Heart left ventricle (tissue), 13 donors: ENCODE measurements at regions not wholly inside any gene's neighbourhood (a gene's known extent, or its start where the extent isn't known, plus 50 kb on each side); places are given as distances from the start of the nearest gene placed in this dataset.

ENCODE experiments used
- CTCF ChIP-seq, 12 donors: fragments of 200-600 bp; sonication (generic) in 4 of 12; IDR thresholded peaks; one replicate each; pipeline versions ENCODE4 v1.5.0 to v1.8.0; 2018 to 2022; ENCODE audit warnings: antibody characterized with exemption in 12 of 12, mild to moderate bottlenecking in 5 of 12
- POLR2A ChIP-seq, 2 donors: fragments of 450-650 bp; IDR thresholded peaks; one replicate each; pipeline ENCODE4 v1.6.1; 2017; ENCODE audit warnings: antibody characterized with exemption in 2 of 2, mild to moderate bottlenecking in 2 of 2, moderate library complexity in 2 of 2
- donor health status: ischemic (EF 13 %, LVEDD 7.1; RV severe dilation, severe dysfunction).
- donor health status: DM: no; HTN: yes; CAD: no.
- donor health status: DM: no; HTN: no; CAD: no.
- donor health status: ischemic (EF 25% LVEDD 6.9; RV normal size, moderate dysfunction).
- donor health status: ischemic (EF 25% LVEDD 5.7; RV mildly dilated, moderate dysfunction).
- donor health status: ischemic (EF 35%, LVEDD 5.7; RV mildly dilated, moderate dysfunction).
- donor health status: nonischemic (EF 11% LVEDD 7.7; RV severe dilation, severe dysfunction).
- donor health status: DM: yes; HTN: yes; CAD: no.
- donor health status: PGD.
- donor health status: ischemic (EF 29% LVEDD 5.4; RV normal size, mild dysfunction).
- donor health status: nonischemic (EF 23%, LVEDD 6.1; RV moderate dilation, normal function).

DNA sequence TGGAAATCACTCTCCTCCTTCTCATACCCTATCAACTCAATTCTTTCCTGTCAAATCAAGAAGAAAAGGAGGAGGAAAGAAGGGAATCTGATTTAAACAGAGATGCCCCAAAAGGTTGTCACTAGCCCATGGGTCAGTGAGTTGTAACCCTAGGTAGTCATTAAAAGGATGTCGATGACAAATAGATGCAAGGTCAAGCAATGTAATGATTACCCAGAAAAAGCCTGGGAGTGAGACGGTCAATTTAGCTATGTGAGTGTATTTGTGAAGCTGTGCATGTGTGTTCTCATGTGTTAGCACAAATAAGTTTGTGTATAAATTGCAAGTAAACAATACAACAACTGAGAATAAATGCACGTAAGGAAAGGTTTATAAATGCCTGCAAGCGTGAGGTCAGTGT is 190.5 kb upstream of the PMFBP1 start:
- TF ChIP-seq CTCF (IDR thresholded peaks at IDR 0.05): no peak
- TF ChIP-seq POLR2A (IDR thresholded peaks at IDR 0.05): no peak
